Left lung (tissue), 4 donors: ENCODE measurements at regions not wholly inside any gene's neighbourhood (a gene's known extent, or its start where the extent isn't known, plus 50 kb on each side); places are given as distances from the start of the nearest gene placed in this dataset.

Source experiments
- ATAC-seq: fragments of 200-7000 bp; cut with Tn5 transposase; one replicate; pipeline ENCODE4 v1.9.1; 2020; ENCODE audit warnings: moderate library complexity
- DNase-seq, 4 donors: peaks; one replicate each; pipeline ENCODE4 v3.0.0-alpha.2; 2013 to 2020
- H3K27ac ChIP-seq, 2 donors: fragments of 200-600 bp; sonication (generic) in 1 of 2; one replicate each; pipeline versions ENCODE4 v1.5.0 to v1.8.0; 2020 to 2021
- H3K27me3 ChIP-seq, 2 donors: fragments of 200-600 bp; sonication (generic) in 1 of 2; one replicate each; pipeline versions ENCODE4 v1.5.0 to v1.8.0; 2020 to 2021
- H3K36me3 ChIP-seq, 2 donors: fragments of 200-600 bp; sonication (generic) in 1 of 2; one replicate each; pipeline versions ENCODE4 v1.5.0 to v1.8.0; 2020 to 2021
- H3K4me1 ChIP-seq, 2 donors: fragments of 200-600 bp; one replicate each; pipeline ENCODE4 v1.8.0; 2021
- H3K4me3 ChIP-seq, 2 donors: fragments of 200-600 bp; sonication (generic) in 1 of 2; one replicate each; pipeline versions ENCODE4 v1.5.0 to v1.8.0; 2020 to 2021; ENCODE audit warnings: mild to moderate bottlenecking in 1 of 2
- H3K9me3 ChIP-seq, 2 donors: fragments of 200-600 bp; sonication (generic) in 1 of 2; one replicate each; pipeline versions ENCODE4 v1.5.0 to v1.8.0; 2020 to 2021
- CTCF ChIP-seq, 2 donors: fragments of 200-600 bp; sonication (generic) in 1 of 2; IDR thresholded peaks; one replicate each; pipeline versions ENCODE4 v1.5.0 to v1.8.0; 2021; ENCODE audit warnings: antibody characterized with exemption in 2 of 2
- intact Hi-C, 2 donors: fragments of 100-400 bp; cut with DNase I; formaldehyde crosslinking; loops; one replicate each; pipeline versions ENCODE4 v1.11.2 to v1.14.2; 2022
- donor health status: DM: no; HTN: yes; CAD: no.
- donor health status: DM: no; HTN: no; CAD: no.

- intact Hi-C loops, result no loop called here
- DNase-seq (no peak), ATAC-seq (no peak)
- Histone ChIP-seq H3K4me1 (no peaks in the 10 kb centered on the region), H3K27ac (no peak overlapping the region), H3K4me3 (no peak overlapping the region), H3K27me3 (peaks cover 0 to 6% of the 10 kb centered on the region in 2 donors), H3K9me3 (no peaks in the 10 kb centered on the region), H3K36me3 (no peaks in the 10 kb centered on the region)
- TF ChIP-seq CTCF (IDR thresholded peaks at IDR 0.05), result no peak
Observed at GRCh38 chrX:140928739-140929138, 73.7 kb upstream of the SPANXB1 start.

GRCh38 chrX:140933016-140933415 lies 69.4 kb upstream of the SPANXB1 start:
- Histone ChIP-seq H3K9me3 (no peaks in the 10 kb centered on the region), H3K36me3 (no peaks in the 10 kb centered on the region), H3K4me3 (no peak overlapping the region), H3K27ac (no peak overlapping the region), H3K27me3 (no peaks in the 10 kb centered on the region), H3K4me1 (no peaks in the 10 kb centered on the region)
- ATAC-seq (no peak), DNase-seq (no peak)
- intact Hi-C loops, result no loop called here
- no peak for TF ChIP-seq CTCF (IDR thresholded peaks at IDR 0.05)

- no peak for DNase-seq
- ATAC-seq, result no peak
- Histone ChIP-seq H3K9me3 (no peaks in the 10 kb centered on the region), H3K4me1 (no peaks in the 10 kb centered on the region), H3K27ac (no peak overlapping the region), H3K4me3 (no peak overlapping the region), H3K27me3 (no peaks in the 10 kb centered on the region), H3K36me3 (no peaks in the 10 kb centered on the region)
- TF ChIP-seq CTCF (IDR thresholded peaks at IDR 0.05), result no peak
- intact Hi-C loops, result no loop called here
Observed at GRCh38 chrX:140933874-140934655, 68.3 kb upstream of the SPANXB1 start.

DNA sequence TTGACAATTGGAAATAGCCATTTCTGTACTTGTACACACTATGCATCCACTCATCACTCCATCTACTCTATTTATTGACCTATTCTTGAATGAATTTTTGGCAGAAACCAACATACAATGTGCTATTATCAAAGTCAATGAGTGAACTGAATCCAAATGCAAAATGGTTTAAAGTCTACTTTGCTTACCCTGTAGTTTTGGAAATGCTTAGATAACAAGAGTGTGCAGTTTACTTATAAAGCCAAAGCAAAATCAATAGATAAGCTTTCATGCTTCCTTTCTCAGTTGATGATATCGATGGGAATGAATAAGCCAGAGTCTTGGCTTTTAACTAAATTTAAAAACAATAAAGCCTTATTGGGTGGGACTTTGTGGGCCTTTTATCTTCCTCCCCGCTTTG lies 58.9 kb upstream of the SPANXB1 start:
- DNase-seq (no peak), ATAC-seq (no peak)
- TF ChIP-seq CTCF (IDR thresholded peaks at IDR 0.05), result no peak
- intact Hi-C loops, result no loop called here
- H3K27me3 ChIP-seq, result no peaks in the 10 kb centered on the region
- no peaks in the 10 kb centered on the region for H3K4me1 ChIP-seq
- H3K4me3 ChIP-seq, result no peak overlapping the region
- H3K36me3 ChIP-seq, result no peaks in the 10 kb centered on the region
- no peaks in the 10 kb centered on the region for H3K9me3 ChIP-seq
- no peak overlapping the region for H3K27ac ChIP-seq

GRCh38 chrX:140944710-140945109 lies 57.7 kb upstream of the SPANXB1 start:
- no peak for TF ChIP-seq CTCF (IDR thresholded peaks at IDR 0.05)
- intact Hi-C loops, result no loop called here
- no peak for ATAC-seq

More at GRCh38 chrX:140944710-140945109, 57.7 kb upstream of the SPANXB1 start:
- no peaks in the 10 kb centered on the region for H3K4me1 ChIP-seq
- H3K4me3 ChIP-seq, result no peak overlapping the region
- no peaks in the 10 kb centered on the region for H3K9me3 ChIP-seq
- no peak overlapping the region for H3K27ac ChIP-seq
- H3K27me3 ChIP-seq, result no peaks in the 10 kb centered on the region
- no peaks in the 10 kb centered on the region for H3K36me3 ChIP-seq
- DNase-seq, result no peak
